K562 (cell line): ENCODE measurements at regions not wholly inside any gene's neighbourhood (a gene's known extent, or its start where the extent isn't known, plus 50 kb on each side); places are given as distances from the start of the nearest gene placed in this dataset.

ENCODE experiments used
- ATAC-seq: fragments of 200-7000 bp; cut with Tn5 transposase; 3 replicates; pipeline ENCODE4 v1.9.1; 2020; ENCODE audit warnings: moderate library complexity
- BruUV-seq: library from RNA; stranded (reverse); fragments of 400-500 nt; replicated peaks from 2 replicates; lab custom pipeline; 2021; lab: Mats Ljungman, UMichigan
- CTCF ChIA-PET: fragments of 300-600 bp; formaldehyde crosslinking; extraction: SDS; loops from one replicate; lab custom pipeline; 2021; ENCODE audit warnings: low intra/inter-chr PET ratio; lab: Yijun Ruan, JAX
- POLR2A ChIA-PET: fragments of 300-600, 350-650 bp; sonication (Branson Sonifier 250); formaldehyde crosslinking; extraction: SDS; loops from one replicate; lab custom pipeline; 2021; ENCODE audit warnings: antibody characterized with exemption, inconsistent platforms; lab: Yijun Ruan, JAX
- DNase-seq, 4 experiments: peaks; one replicate each; pipeline versions ENCODE4 v3.0.0 to v3.0.0-alpha.2; 2011 to 2018; ENCODE audit warnings: low spot score in 3 of 4, mixed read lengths in 3 of 4; ENCODE audit errors: extremely low read depth in 1 of 4
- FAIRE-seq: peaks from 2 replicates; lab custom pipeline; 2011; peaks lifted over from hg19 to GRCh38; lab: Jason Lieb, UNC
- H2AFZ ChIP-seq: 2 replicates; pipeline ENCODE4 v1.6.0; 2011; ENCODE audit warnings: low read depth, low read length, control low read depth, inconsistent platforms
- H3K27ac ChIP-seq: fragments of 200-600 bp; 3 replicates; pipeline ENCODE4 v1.8.0; 2011; ENCODE audit warnings: low read depth, mild to moderate bottlenecking, control low read depth, inconsistent platforms, low read length, moderate library complexity, mixed read lengths; ENCODE audit errors: extremely low read depth
- H3K27me3 ChIP-seq, 2 experiments: fragments of 300-600 bp in 1 of 2; 2 replicates in 1 of 2; 3 replicates in 1 of 2; pipeline versions ENCODE4 v1.6.0 to v1.8.0; 2011; ENCODE audit warnings: inconsistent platforms in 2 of 2, low read length in 2 of 2, mild to moderate bottlenecking in 1 of 2, mixed read lengths in 1 of 2, moderate library complexity in 1 of 2; ENCODE audit not compliant: control insufficient read depth in 2 of 2, insufficient read depth in 2 of 2
- H3K36me3 ChIP-seq: fragments of 300-600 bp; 3 replicates; pipeline ENCODE4 v1.8.0; 2011; ENCODE audit warnings: mild to moderate bottlenecking, low read length, inconsistent platforms; ENCODE audit not compliant: control insufficient read depth, insufficient read depth
- H3K4me1 ChIP-seq, 2 experiments: fragments of 200-600 bp in 1 of 2; replicated peaks in 1 of 2; 2 replicates in 1 of 2; 3 replicates in 1 of 2; pipeline versions ENCODE4 v1.5.1 to v1.8.0; 2011; ENCODE audit warnings: inconsistent platforms in 2 of 2, low read length in 2 of 2, mild to moderate bottlenecking in 1 of 2, mixed read lengths in 1 of 2, moderate library complexity in 1 of 2; ENCODE audit not compliant: control insufficient read depth in 2 of 2, insufficient read depth in 2 of 2
- H3K4me2 ChIP-seq: 2 replicates; pipeline ENCODE4 v1.6.1; 2011; ENCODE audit warnings: low read length, control low read depth, inconsistent platforms, mixed read lengths; ENCODE audit not compliant: insufficient read depth
- H3K4me3 ChIP-seq: fragments of 200-600 bp; sonication (generic), shearing (Covaris generic); 2 replicates; pipeline ENCODE4 v1.5.1; 2016; ENCODE audit warnings: control low read depth, inconsistent platforms
- H3K79me2 ChIP-seq: fragments of 200-600 bp; 3 replicates; pipeline ENCODE4 v1.8.0; 2011; ENCODE audit warnings: low read length, inconsistent platforms; ENCODE audit not compliant: control insufficient read depth, insufficient read depth
- H3K9ac ChIP-seq, 2 experiments: 2 replicates each; pipeline versions ENCODE4 v1.6.0 to v1.6.1; 2011; ENCODE audit warnings: low read depth in 2 of 2, low read length in 2 of 2, control low read depth in 1 of 2, inconsistent platforms in 1 of 2, mild to moderate bottlenecking in 1 of 2, mixed read lengths in 1 of 2; ENCODE audit not compliant: insufficient read depth in 1 of 2
- H3K9me1 ChIP-seq: one replicate; pipeline ENCODE4 v1.6.0; 2011; ENCODE audit warnings: inconsistent platforms, mild to moderate bottlenecking, low read length, moderate library complexity; ENCODE audit not compliant: control insufficient read depth, insufficient read depth
- H3K9me3 ChIP-seq: replicated peaks from 2 replicates; pipeline ENCODE4 v1.5.1; 2011; ENCODE audit warnings: low read depth, low read length, inconsistent platforms; ENCODE audit not compliant: control insufficient read depth, insufficient read depth
- H4K20me1 ChIP-seq: replicated peaks from 2 replicates; pipeline ENCODE4 v1.6.1; 2011; ENCODE audit warnings: low read length, inconsistent platforms, mixed read lengths; ENCODE audit not compliant: control insufficient read depth, insufficient read depth
- ERF ChIP-seq: fragments of 450-650 bp; formaldehyde crosslinking; IDR thresholded peaks from 2 replicates; pipeline ENCODE4 v1.4.0; 2020; ENCODE audit warnings: mild to moderate bottlenecking, mixed read lengths
- EWSR1 ChIP-seq: fragments of 450-650 bp; IDR thresholded peaks from 2 replicates; pipeline ENCODE4 v1.6.1; 2018; ENCODE audit warnings: borderline replicate concordance, mild to moderate bottlenecking, low read depth, moderate library complexity; ENCODE audit not compliant: partially characterized antibody
- FOSL1 ChIP-seq: fragments of 200-800 bp; sonication (Bioruptor generic); conservative IDR thresholded peaks from 2 replicates; pipeline ENCODE4 v1.6.1; 2016; ENCODE audit warnings: missing genetic modification characterization, missing compliant biosample characterization
- JUNB ChIP-seq: fragments of 450-650 bp; formaldehyde crosslinking; conservative IDR thresholded peaks from 2 replicates; pipeline ENCODE4 v1.4.0; 2020; ENCODE audit warnings: mild to moderate bottlenecking
- KDM4B ChIP-seq, 2 experiments: fragments of 450-650 bp in 1 of 2; sonication (generic) in 1 of 2; IDR thresholded peaks; 2 replicates each; pipeline ENCODE4 v1.6.1; 2016 to 2017; ENCODE audit warnings: borderline replicate concordance in 2 of 2, antibody characterized with exemption in 1 of 2, low read depth in 1 of 2, mild to moderate bottlenecking in 1 of 2
- MAFG ChIP-seq: fragments of 450-650 bp; conservative IDR thresholded peaks from 2 replicates; pipeline ENCODE4 v1.6.1; 2016; ENCODE audit warnings: missing genetic modification characterization, missing compliant biosample characterization
- NCOR1 ChIP-seq: fragments of 450-650 bp; IDR thresholded peaks from 2 replicates; pipeline ENCODE4 v1.6.1; 2016; ENCODE audit warnings: mild to moderate bottlenecking, moderate library complexity
- NR1H2 ChIP-seq: sonication (generic); formaldehyde crosslinking; IDR thresholded peaks from 2 replicates; pipeline ENCODE4 v1.4.0; 2020; ENCODE audit warnings: mild to moderate bottlenecking, missing genetic modification reagents
- RFX5 ChIP-seq: IDR thresholded peaks from 2 replicates; pipeline ENCODE4 v1.6.1; 2011; ENCODE audit warnings: low read depth, mild to moderate bottlenecking, improper control_type of control experiment, low read length
- SMARCC2 ChIP-seq: fragments of 450-650 bp; IDR thresholded peaks from 2 replicates; pipeline ENCODE4 v1.6.1; 2017; ENCODE audit warnings: antibody characterized with exemption, moderate library complexity, mild to moderate bottlenecking, low read depth
- SPI1 ChIP-seq: IDR thresholded peaks from 2 replicates; pipeline ENCODE4 v1.6.1; 2011; ENCODE audit warnings: low read depth, low read length, control low read depth, borderline replicate concordance
- ZKSCAN8 ChIP-seq: fragments of 200-800 bp; sonication (Bioruptor generic); IDR thresholded peaks from 2 replicates; pipeline ENCODE4 v1.6.1; 2016; ENCODE audit warnings: missing genetic modification characterization, missing compliant biosample characterization
- ZNF77 ChIP-seq: fragments of 250-450 bp; sonication (Bioruptor Pico); IDR thresholded peaks from 2 replicates; pipeline ENCODE4 v1.5.0; 2020
- WGBS: fragments of 100-300 bp; shearing (Covaris generic); methylation state at CpG from one replicate; pipeline ENCODE4 v1.1.6; 2016; ENCODE audit warnings: low coverage, mixed read lengths; ENCODE audit not compliant: insufficient coverage; ENCODE audit errors: missing lambda C conversion rate; 5-methylcytosine and 5-hydroxymethylcytosine counted together
- in situ Hi-C: fragments of 300-500 bp; cut with MboI; formaldehyde crosslinking; loops from 4 replicates; pipeline ENCODE4 v1.15.0; 2018; ENCODE audit warnings: inconsistent platforms, mixed read lengths
- intact Hi-C: fragments of 100-400 bp; cut with micrococcal nuclease; formaldehyde crosslinking; loops from 2 replicates; pipeline ENCODE4 v1.14.2; 2022
- TF ChIP-seq, protein P1 (sequence below): fragments of 450-650 bp; formaldehyde crosslinking; conservative IDR thresholded peaks from 2 replicates; pipeline ENCODE4 v1.4.0; 2022; ENCODE audit warnings: mild to moderate bottlenecking, missing genetic modification characterization
- TF ChIP-seq, protein P2 (sequence below): fragments of 450-650 bp; IDR thresholded peaks from 2 replicates; pipeline ENCODE4 v1.6.1; 2017; ENCODE audit warnings: mild to moderate bottlenecking, moderate library complexity
- TF ChIP-seq, protein P3 (sequence below), 2 experiments: fragments of 450-650 bp in 1 of 2; IDR thresholded peaks; 2 replicates each; pipeline ENCODE4 v1.6.1; 2011 to 2017; ENCODE audit warnings: low read depth in 2 of 2, antibody characterized with exemption in 1 of 2, borderline replicate concordance in 1 of 2, low read length in 1 of 2, mild to moderate bottlenecking in 1 of 2, mixed read lengths in 1 of 2; ENCODE audit not compliant: control insufficient read depth in 1 of 2
- TF ChIP-seq, protein P4 (sequence below): fragments of 450-650 bp; conservative IDR thresholded peaks from 2 replicates; pipeline ENCODE4 v1.6.1; 2016; ENCODE audit warnings: missing genetic modification characterization, low read depth, mild to moderate bottlenecking, control low read depth, missing compliant biosample characterization

DNA sequence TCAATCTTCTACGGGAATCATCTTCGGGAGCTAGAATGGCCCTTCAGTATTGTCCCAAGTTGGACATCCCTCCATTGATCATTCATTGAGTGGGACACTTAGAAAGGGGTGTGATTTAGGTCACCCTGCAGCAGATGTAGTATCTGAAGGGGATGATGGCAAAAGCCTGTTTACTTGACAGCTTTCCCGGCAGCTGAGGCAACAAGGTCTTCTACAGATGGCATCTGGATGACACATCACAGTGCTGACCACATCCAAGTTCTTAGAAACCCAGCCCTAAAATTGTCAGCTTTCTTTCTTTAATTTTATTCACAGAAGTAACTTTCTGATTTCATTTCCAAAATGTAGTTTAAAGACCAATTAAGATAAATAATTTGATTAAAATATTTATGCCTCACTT lies 150.3 kb downstream of the AMY1C start:
- Histone ChIP-seq H3K9ac (no peak overlapping the region), H3K27ac (no peak overlapping the region), H3K27me3 (no peaks in the 10 kb centered on the region), H3K9me3 (no peaks in the 10 kb centered on the region), H3K9me1 (no peaks in the 10 kb centered on the region), H2AFZ (no peak overlapping the region), H4K20me1 (no peaks in the 10 kb centered on the region), H3K4me1 (no peaks in the 10 kb centered on the region), H3K79me2 (no peaks in the 10 kb centered on the region), H3K4me3 (no peak overlapping the region), H3K36me3 (no peaks in the 10 kb centered on the region), H3K4me2 (no peak overlapping the region)
- BruUV-seq: no TSS peak
- no peak for FAIRE-seq
- intact Hi-C loops: no loop called here
- DNase-seq: no peak
- ChIA-PET CTCF (no interaction called here), POLR2A (no interaction called here)
- WGBS: 0% methylated on average over 3 of the region's 3 CpGs
- in situ Hi-C loops: no loop called here
- no peak for ATAC-seq
- TF ChIP-seq JUNB: no peak
- TF ChIP-seq, protein P1, sequence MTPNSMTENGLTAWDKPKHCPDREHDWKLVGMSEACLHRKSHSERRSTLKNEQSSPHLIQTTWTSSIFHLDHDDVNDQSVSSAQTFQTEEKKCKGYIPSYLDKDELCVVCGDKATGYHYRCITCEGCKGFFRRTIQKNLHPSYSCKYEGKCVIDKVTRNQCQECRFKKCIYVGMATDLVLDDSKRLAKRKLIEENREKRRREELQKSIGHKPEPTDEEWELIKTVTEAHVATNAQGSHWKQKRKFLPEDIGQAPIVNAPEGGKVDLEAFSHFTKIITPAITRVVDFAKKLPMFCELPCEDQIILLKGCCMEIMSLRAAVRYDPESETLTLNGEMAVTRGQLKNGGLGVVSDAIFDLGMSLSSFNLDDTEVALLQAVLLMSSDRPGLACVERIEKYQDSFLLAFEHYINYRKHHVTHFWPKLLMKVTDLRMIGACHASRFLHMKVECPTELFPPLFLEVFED (CRISPR knock-in tag): no peak
- no peak for TF ChIP-seq ZNF77
- no peak for TF ChIP-seq ERF
- no peak for TF ChIP-seq KDM4B (IDR thresholded peaks at IDR 0.05; ENCODE audit: borderline replicate concordance in 2 of 2, low read depth in 1 of 2)
- no peak for TF ChIP-seq EWSR1
- no peak for TF ChIP-seq FOSL1 (tag)
- TF ChIP-seq NCOR1: no peak
- no peak for TF ChIP-seq MAFG (tag)
- no peak for TF ChIP-seq SMARCC2
- TF ChIP-seq, protein P2, sequence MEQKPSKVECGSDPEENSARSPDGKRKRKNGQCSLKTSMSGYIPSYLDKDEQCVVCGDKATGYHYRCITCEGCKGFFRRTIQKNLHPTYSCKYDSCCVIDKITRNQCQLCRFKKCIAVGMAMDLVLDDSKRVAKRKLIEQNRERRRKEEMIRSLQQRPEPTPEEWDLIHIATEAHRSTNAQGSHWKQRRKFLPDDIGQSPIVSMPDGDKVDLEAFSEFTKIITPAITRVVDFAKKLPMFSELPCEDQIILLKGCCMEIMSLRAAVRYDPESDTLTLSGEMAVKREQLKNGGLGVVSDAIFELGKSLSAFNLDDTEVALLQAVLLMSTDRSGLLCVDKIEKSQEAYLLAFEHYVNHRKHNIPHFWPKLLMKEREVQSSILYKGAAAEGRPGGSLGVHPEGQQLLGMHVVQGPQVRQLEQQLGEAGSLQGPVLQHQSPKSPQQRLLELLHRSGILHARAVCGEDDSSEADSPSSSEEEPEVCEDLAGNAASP: no peak
- TF ChIP-seq, protein P3, sequence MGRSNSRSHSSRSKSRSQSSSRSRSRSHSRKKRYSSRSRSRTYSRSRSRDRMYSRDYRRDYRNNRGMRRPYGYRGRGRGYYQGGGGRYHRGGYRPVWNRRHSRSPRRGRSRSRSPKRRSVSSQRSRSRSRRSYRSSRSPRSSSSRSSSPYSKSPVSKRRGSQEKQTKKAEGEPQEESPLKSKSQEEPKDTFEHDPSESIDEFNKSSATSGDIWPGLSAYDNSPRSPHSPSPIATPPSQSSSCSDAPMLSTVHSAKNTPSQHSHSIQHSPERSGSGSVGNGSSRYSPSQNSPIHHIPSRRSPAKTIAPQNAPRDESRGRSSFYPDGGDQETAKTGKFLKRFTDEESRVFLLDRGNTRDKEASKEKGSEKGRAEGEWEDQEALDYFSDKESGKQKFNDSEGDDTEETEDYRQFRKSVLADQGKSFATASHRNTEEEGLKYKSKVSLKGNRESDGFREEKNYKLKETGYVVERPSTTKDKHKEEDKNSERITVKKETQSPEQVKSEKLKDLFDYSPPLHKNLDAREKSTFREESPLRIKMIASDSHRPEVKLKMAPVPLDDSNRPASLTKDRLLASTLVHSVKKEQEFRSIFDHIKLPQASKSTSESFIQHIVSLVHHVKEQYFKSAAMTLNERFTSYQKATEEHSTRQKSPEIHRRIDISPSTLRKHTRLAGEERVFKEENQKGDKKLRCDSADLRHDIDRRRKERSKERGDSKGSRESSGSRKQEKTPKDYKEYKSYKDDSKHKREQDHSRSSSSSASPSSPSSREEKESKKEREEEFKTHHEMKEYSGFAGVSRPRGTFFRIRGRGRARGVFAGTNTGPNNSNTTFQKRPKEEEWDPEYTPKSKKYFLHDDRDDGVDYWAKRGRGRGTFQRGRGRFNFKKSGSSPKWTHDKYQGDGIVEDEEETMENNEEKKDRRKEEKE (IDR thresholded peaks at IDR 0.05; ENCODE audit: borderline replicate concordance in 1 of 2, control insufficient read depth in 1 of 2, low read depth in 2 of 2, low read length in 1 of 2): no peak
- no peak for TF ChIP-seq ZKSCAN8
- no peak for TF ChIP-seq RFX5
- TF ChIP-seq, protein P4, sequence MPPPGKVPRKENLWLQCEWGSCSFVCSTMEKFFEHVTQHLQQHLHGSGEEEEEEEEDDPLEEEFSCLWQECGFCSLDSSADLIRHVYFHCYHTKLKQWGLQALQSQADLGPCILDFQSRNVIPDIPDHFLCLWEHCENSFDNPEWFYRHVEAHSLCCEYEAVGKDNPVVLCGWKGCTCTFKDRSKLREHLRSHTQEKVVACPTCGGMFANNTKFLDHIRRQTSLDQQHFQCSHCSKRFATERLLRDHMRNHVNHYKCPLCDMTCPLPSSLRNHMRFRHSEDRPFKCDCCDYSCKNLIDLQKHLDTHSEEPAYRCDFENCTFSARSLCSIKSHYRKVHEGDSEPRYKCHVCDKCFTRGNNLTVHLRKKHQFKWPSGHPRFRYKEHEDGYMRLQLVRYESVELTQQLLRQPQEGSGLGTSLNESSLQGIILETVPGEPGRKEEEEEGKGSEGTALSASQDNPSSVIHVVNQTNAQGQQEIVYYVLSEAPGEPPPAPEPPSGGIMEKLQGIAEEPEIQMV (tag): no peak
- no peak for TF ChIP-seq SPI1
- TF ChIP-seq NR1H2 (CRISPR knock-in tag): no peak
